Activated CD4-positive, alpha-beta T cell treated with anti-CD3 and anti-CD28 coated beads for 1 hour (primary cell): ENCODE measurements at regions not wholly inside any gene's neighbourhood (a gene's known extent, or its start where the extent isn't known, plus 50 kb on each side); places are given as distances from the start of the nearest gene placed in this dataset.

Experiments used
- DNase-seq: peaks from one replicate; pipeline ENCODE4 v3.0.0-alpha.2; 2020

GRCh38 chr12:127421614-127422013 is 845.4 kb upstream of the TMEM132C start:
- DNase-seq: no peak

DNA sequence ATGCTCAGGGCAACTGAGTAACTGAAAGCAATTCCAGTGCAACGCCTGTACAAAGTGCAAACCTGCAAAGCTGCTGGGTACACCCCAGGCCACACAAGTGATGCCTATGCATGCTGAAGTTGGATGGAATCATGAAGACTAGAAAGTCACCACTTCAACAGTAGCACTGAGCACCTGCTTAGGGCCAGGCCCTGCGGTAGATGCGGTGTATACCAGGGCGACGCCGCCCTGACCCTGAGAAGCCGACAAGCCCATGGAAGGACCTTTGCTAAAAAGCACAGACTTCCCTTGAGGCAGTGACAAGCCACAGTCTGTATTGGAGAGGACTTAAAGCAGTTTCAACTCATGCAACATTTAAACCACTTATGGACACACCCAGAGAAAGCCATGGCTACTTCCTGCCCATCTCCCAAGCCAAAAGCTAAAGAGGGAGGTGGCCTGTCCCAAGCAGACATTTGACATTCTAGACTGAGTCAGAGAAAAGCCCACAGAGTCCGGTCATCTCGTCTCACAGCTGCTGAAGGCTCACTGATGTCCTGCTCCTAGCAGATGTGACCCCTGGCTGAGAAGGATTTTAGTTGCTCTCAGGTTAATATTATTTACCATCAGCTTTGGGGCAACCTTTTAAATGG is 843.9 kb upstream of the TMEM132C start:
- DNase-seq: no peak

DNA sequence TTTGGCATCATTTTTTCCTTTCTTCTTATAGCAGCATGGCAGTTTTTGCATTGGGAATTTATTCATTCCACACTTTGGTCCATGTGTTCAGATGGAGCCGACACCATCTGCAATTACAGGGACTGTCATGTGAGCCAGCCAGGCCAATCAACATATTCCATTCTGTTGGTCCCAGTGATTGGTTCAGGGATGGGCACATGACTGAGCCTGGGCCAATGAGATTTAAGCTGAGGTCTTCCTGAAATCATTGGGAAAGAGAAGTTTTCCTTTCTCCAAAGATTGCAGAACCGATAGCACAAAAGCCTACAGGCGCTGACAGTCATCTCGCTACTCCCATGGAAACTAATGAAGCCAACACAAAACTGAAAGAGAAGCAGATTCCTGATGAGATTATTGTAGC is 841.5 kb upstream of the TMEM132C start:
- no peak for DNase-seq

DNA sequence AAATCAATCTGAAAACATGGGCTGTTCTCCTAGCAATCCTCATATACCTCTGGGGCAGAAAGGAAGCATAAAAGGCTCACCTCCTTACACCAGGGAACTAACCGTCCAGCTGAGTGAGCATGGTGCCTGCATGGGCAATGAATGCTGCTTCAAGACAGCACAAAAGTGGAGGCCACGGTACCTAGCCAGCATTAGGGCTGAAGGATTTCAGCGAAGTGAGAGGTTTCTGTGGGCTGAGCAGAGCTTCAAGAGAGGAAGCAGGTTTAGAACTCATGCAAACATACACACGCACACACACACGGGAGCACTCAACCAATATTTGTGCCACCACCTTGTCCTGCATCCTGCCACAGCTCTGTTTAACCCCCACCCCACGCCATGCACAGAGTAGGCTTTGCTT is 838.5 kb upstream of the TMEM132C start:
- no peak for DNase-seq

- DNase-seq: no peak
These were observed 837.3 kb upstream of the TMEM132C start for GRCh38 chr12:127429551-127430285.

- no peak for DNase-seq
These were observed 836.6 kb upstream of the TMEM132C start for GRCh38 chr12:127430401-127430800.

DNA sequence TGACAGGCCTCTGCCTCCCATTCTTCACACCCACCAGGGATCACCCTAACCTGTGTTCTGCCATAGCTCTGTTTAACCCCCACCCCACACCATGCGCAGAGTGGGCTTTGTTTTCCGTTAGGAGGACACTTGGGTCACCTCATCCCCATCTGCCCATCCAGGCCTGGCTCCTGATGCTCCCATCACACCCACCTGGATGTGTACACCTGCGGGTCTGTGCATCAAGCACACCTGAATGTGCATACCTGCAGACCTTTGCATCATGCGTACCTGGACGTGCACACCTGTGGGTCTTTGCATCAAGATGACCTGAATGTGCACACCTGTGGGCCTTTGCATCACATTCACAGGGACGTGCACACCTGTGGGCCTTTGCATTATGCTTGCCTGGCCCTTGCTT is 835.8 kb upstream of the TMEM132C start:
- no peak for DNase-seq

- no peak for DNase-seq
These were observed 835.4 kb upstream of the TMEM132C start for GRCh38 chr12:127431594-127431993.

DNA sequence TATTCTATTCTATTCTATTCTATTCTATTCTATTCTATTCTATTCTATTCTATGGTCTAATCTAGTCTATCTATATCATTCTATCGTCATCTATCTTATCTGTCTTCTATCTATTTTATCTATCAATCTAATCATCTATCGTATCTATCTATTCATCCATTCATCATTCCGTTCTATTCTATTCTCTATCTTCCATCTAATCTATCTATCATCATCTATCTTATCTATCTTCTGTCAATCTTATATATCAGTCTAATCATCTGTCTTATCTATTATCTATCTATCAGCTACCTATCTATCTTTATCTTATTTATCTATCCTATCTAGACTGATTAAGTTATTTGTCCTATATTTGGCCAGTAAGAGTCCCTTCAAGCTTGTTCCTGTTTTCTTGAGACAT is 831.5 kb upstream of the TMEM132C start:
- no peak for DNase-seq

DNA sequence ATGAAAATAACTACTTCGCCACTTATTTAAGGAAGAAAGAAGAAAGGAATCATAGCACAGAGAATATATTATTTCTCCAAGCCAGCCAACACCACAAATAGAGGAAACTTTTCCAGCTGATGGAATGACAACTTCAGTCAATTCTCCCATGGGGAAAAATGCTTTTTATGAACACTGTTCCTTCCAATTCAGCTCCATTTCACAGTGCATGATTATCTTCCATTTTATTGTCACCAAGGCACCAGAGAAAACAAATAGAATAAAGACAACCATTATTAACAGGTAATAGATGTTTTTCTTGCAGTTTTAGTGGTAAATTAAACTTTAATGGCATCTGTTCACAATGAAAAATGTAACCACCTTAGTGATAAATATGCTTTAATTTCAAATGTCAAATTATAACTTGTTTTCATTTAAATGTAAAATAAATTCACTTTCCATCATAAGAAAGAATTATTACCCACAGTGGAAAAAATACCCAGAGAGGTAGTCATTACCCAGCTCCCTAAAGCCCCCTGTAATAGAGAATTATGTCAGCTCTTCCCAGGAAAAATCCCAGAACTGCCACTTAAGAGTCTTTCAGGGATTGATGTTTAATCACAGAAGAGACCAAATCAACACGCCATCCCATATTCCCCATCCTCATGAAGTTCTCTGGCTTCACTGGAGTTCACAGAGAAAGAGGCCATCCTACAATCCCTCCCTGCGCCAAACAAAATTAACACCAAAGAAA is 828.3 kb upstream of the TMEM132C start:
- no peak for DNase-seq

GRCh38 chr12:127445581-127446139 is 821.3 kb upstream of the TMEM132C start:
- DNase-seq: no peak

- DNase-seq: no peak
These were observed 818.1 kb upstream of the TMEM132C start for GRCh38 chr12:127448906-127449305.

DNA sequence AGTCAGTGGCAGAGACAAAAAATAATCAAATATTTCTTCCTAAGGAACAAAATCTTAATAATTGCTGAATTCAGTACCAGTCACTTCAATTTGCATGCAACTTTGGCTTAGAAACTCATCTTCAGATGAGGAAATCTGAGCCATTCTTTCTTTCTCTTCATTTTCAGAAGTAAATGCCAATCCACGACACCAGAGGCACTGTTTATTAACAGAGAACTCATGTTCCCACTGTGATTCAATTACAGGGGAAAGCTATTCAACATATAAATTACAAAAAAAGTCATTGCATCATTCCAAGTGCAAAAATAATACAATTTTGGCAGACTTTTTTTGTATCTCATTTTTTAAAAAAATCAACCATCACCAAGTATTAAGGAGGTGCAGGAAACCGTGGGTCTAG is 816.1 kb upstream of the TMEM132C start:
- no peak for DNase-seq

DNA sequence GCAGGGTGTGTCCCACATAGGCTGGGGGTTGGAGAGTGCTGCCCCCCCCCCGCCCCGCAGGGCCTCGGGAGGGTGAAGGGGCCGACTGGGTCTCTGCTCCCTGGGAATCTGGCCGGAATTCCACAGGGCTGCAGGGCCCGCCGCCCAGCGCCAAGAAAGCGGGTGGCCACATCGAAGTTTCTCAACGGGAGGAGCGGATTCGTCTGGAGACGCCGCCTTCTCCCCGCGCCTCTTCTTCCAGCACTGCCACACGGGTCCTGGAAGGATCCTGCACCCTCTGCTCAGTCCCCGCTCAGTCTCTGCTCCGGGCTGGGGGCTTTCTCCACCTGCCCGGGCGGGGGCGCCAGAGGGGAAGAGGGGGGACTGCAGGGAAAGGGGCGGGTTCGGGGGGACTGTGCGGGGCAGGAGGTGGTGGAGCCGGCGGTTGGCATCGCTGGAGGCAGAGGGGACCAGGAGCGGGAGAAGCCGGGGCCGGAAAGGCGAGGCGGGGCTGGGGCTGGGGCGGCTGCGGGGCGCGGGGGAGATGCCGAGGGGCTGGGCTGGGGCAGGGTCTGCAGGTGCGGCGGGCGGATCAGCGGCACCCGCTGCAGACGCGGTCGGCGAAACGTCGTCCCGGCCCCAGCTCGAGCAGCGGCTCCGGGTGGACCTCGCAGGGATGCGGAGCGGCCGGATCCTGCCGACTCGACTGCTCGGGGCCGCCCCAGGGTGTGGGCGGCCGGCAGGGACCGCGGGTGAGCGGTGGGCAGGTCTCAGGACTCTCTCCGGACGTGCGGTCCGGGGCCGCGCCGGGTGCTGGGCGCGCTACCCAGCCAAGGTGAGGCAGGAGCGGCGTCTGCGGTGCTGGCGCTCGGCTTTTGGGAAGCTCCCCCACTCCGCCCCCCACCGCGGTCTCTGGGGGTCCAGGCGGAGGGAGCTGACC is 811.4 kb upstream of the TMEM132C start:
- DNase-seq: no peak

GRCh38 chr12:127457726-127458125 is 809.2 kb upstream of the TMEM132C start:
- no peak for DNase-seq

- DNase-seq: no peak
These were observed 807.8 kb upstream of the TMEM132C start for GRCh38 chr12:127459166-127459565.

GRCh38 chr12:127459687-127460086 is 807.3 kb upstream of the TMEM132C start:
- DNase-seq: no peak

- no peak for DNase-seq
These were observed 803.7 kb upstream of the TMEM132C start for GRCh38 chr12:127463237-127463636.

- DNase-seq: no peak
These were observed 797.6 kb upstream of the TMEM132C start for GRCh38 chr12:127469331-127469730.

DNA sequence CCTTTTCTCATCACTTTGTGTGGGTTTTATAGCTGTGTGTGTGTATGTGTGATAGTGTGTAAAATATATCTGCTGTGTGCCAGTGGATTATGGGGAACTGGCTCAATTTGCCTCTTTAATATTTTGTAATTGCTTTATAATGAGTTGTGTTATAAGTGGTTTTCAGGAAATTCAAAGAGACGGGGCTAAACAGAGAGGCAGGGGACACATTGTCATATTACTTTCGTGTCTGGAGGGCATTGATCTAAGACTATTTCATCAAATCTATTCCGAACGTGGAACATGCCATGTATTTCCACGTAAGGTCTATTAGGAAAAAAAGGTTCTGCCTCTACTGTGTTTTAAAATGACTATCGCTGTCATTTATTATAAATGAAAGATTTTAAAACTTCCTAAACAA is 793.2 kb upstream of the TMEM132C start:
- no peak for DNase-seq

DNA sequence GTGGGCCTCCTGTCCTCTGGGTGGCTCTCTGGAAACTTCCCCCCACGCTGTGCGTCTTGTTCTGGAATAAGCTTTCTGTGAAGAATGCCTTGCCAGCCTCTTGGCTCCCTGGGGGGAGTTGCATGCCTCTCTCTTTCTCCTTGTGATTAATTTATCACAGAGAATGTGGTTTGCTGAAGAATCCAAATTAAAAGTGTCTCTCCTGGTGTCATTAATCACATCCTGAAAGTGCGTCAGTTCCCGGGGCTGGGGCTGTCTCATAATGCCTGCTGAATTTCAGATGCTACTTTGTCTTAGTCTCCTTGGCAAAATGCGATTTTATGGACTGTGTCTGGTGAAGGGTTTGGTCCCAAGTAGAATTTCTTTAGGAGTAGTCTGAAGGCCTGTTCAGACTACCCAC is 787.7 kb upstream of the TMEM132C start:
- no peak for DNase-seq

- DNase-seq: no peak
These were observed 786.1 kb upstream of the TMEM132C start for GRCh38 chr12:127480775-127481314.
